NCI-H1105 treated with DMSO at 0.1 percent for 48 hours (cell line): ENCODE measurements at regions not wholly inside any gene's neighbourhood (a gene's known extent, or its start where the extent isn't known, plus 50 kb on each side); places are given as distances from the start of the nearest gene placed in this dataset.

Source experiments
- DNase-seq: peaks from one replicate; lab custom pipeline; 2025; lab: John Stamatoyannopoulos, UW

- DNase-seq, result no peak
Measured at GRCh38 chr10:47190802-47191450, 109.1 kb upstream of the GDF10 start.

GRCh38 chr10:47192273-47192672 lies 107.7 kb upstream of the GDF10 start:
- no peak for DNase-seq

GRCh38 chr10:47193666-47194065 lies 106.3 kb upstream of the GDF10 start:
- no peak for DNase-seq

GRCh38 chr10:47195274-47195885 lies 104.6 kb upstream of the GDF10 start:
- no peak for DNase-seq

- DNase-seq, result no peak
Measured at GRCh38 chr10:47196691-47197090, 103.3 kb upstream of the GDF10 start.

- no peak for DNase-seq
Measured at GRCh38 chr10:47198221-47198620, 101.8 kb upstream of the GDF10 start.

- no peak for DNase-seq
Measured at GRCh38 chr10:47205192-47205591, 94.8 kb upstream of the GDF10 start.

- no peak for DNase-seq
Measured at GRCh38 chr10:47206449-47207280, 93.3 kb upstream of the GDF10 start.

- DNase-seq, result no peak
Measured at GRCh38 chr10:47207281-47207615, 92.7 kb upstream of the GDF10 start.

GRCh38 chr10:47207894-47208469 lies 92.0 kb upstream of the GDF10 start:
- DNase-seq, result no peak

- no peak for DNase-seq
Measured at GRCh38 chr10:47209466-47209865, 90.5 kb upstream of the GDF10 start.

GRCh38 chr10:47214520-47214919 lies 85.5 kb upstream of the GDF10 start:
- no peak for DNase-seq

- DNase-seq, result no peak
Measured at GRCh38 chr10:47217113-47217512, 82.9 kb upstream of the GDF10 start.

GRCh38 chr10:47218803-47219202 lies 81.2 kb upstream of the GDF10 start:
- no peak for DNase-seq

GRCh38 chr10:47222461-47222860 lies 77.5 kb upstream of the GDF10 start:
- DNase-seq, result no peak

- no peak for DNase-seq
Measured at GRCh38 chr10:47223236-47223635, 76.8 kb upstream of the GDF10 start.

GRCh38 chr10:47224546-47225218 lies 75.3 kb upstream of the GDF10 start:
- no peak for DNase-seq

GRCh38 chr10:47225219-47225927 lies 74.6 kb upstream of the GDF10 start:
- DNase-seq, result no peak

GRCh38 chr10:47225928-47226645 lies 73.9 kb upstream of the GDF10 start:
- no peak for DNase-seq

- no peak for DNase-seq
Measured at GRCh38 chr10:47230482-47230881, 69.5 kb upstream of the GDF10 start.

GRCh38 chr10:47230957-47231356 lies 69.0 kb upstream of the GDF10 start:
- DNase-seq, result no peak
